Kidney epithelial cell (primary cell): ENCODE measurements at regions not wholly inside any gene's neighbourhood (a gene's known extent, or its start where the extent isn't known, plus 50 kb on each side); places are given as distances from the start of the nearest gene placed in this dataset.

ENCODE experiments used
- DNase-seq: peaks from one replicate; pipeline ENCODE4 v3.0.0-alpha.2; 2010; ENCODE audit warnings: low read depth
- H3K27me3 ChIP-seq: 2 replicates; pipeline ENCODE4 v1.6.0; 2011; ENCODE audit warnings: low read length; ENCODE audit not compliant: control insufficient read depth, insufficient read depth
- H3K36me3 ChIP-seq: 2 replicates; pipeline ENCODE4 v1.5.1; 2011; ENCODE audit warnings: low read length; ENCODE audit not compliant: control insufficient read depth, insufficient read depth
- H3K4me3 ChIP-seq: 2 replicates; pipeline ENCODE4 v1.5.1; 2011; ENCODE audit warnings: low read depth, mild to moderate bottlenecking, control low read depth, low read length
- CTCF ChIP-seq: IDR thresholded peaks from 2 replicates; pipeline ENCODE4 v1.5.1; 2011; ENCODE audit warnings: mild to moderate bottlenecking, moderate library complexity, low read length, control low read depth, inconsistent platforms; ENCODE audit not compliant: insufficient read depth, poor library complexity, severe bottlenecking

DNA sequence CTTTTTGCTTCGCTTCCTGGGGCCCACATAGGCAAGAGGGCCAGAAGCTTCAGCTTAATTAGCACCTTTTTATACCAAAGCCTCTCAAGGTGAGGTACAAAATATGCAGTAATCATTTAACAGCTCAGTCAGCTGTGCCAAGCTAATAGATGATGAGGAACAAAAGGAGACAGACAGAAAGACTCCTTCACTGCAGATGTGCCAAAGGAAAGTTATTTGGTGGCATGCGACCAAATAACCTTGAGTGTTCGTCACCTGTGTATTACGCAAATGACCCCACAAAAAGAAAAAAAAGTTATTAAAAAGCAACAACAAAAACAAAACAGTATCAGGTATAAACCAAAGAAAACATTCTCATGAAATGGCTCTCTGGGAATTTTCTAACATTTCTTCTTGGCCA is 325.8 kb upstream of the IGF1R start:
- H3K27me3 ChIP-seq: no peaks in the 10 kb centered on the region
- no peaks in the 10 kb centered on the region for H3K36me3 ChIP-seq
- H3K4me3 ChIP-seq: no peak overlapping the region
- no peak for DNase-seq
- no peak for TF ChIP-seq CTCF

DNA sequence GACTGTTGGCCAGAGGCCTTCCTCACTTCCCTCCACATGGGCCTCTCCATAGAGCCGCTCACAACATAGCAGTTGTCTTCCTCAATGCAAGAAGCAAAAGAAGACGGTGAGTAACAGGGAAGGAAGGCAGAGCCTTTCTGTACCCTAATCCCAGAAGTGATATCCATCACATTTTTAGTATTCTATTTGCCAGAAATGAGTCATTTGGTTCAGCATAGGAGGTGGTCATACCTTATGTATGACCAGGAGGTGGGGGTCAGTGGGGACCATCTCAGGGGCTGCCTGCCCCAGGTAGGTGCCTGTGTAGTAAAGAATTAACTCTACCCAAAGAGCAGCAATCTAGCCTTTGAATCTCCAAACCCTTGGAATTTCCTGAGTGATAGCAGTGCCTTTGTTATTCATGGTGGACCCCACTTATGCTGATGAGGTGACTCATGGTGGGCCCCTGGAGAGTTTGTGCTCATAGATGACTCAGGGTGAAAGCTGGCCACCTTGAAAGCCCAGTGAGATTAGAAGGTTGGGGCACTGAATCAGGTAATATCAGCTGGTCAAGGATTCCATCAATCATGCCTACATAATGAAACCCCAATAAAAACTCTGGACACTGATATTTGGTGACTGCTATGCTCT is 323.9 kb upstream of the IGF1R start:
- no peak for TF ChIP-seq CTCF
- Histone ChIP-seq H3K4me3 (no peak overlapping the region), H3K36me3 (no peaks in the 10 kb centered on the region), H3K27me3 (no peaks in the 10 kb centered on the region)
- DNase-seq: no peak

GRCh38 chr15:98326804-98327203 is 321.5 kb upstream of the IGF1R start:
- no peak for DNase-seq
- H3K36me3 ChIP-seq: no peaks in the 10 kb centered on the region
- H3K4me3 ChIP-seq: no peak overlapping the region
- no peak for TF ChIP-seq CTCF
- H3K27me3 ChIP-seq: no peaks in the 10 kb centered on the region

GRCh38 chr15:98330258-98330657 is 318.1 kb upstream of the IGF1R start:
- H3K4me3 ChIP-seq: no peak overlapping the region
- H3K36me3 ChIP-seq: no peaks in the 10 kb centered on the region
- H3K27me3 ChIP-seq: no peaks in the 10 kb centered on the region
- DNase-seq: no peak
- no peak for TF ChIP-seq CTCF

GRCh38 chr15:98330692-98331435 is 317.5 kb upstream of the IGF1R start:
- no peaks in the 10 kb centered on the region for H3K27me3 ChIP-seq
- TF ChIP-seq CTCF: no peak
- no peak overlapping the region for H3K4me3 ChIP-seq
- H3K36me3 ChIP-seq: no peaks in the 10 kb centered on the region
- no peak for DNase-seq

DNA sequence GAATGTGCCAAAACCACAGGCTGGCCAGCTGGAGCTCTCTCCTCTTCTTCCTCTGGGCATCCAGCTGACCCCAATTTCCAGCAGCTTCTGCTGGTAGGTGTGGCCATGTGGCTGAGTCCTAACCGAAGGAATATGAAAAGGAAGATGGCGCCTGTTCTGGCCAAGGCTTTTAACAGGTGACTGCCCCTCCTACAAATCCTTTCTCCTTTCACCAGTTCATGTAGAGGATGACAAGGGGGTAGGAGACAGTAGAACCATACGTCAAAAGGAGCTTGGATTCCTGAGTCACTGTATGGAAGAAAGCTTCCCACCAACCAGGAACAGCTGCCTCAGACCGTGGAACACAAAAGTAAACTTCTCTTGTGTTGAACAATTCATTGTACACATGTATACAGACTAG is 316.7 kb upstream of the IGF1R start:
- no peak overlapping the region for H3K4me3 ChIP-seq
- DNase-seq: no peak
- no peaks in the 10 kb centered on the region for H3K36me3 ChIP-seq
- no peaks in the 10 kb centered on the region for H3K27me3 ChIP-seq
- no peak for TF ChIP-seq CTCF
